ENCODE measurements at regions not wholly inside any gene's neighbourhood (a gene's known extent, or its start where the extent isn't known, plus 50 kb on each side); places are given as distances from the start of the nearest gene placed in this dataset.

DNA sequence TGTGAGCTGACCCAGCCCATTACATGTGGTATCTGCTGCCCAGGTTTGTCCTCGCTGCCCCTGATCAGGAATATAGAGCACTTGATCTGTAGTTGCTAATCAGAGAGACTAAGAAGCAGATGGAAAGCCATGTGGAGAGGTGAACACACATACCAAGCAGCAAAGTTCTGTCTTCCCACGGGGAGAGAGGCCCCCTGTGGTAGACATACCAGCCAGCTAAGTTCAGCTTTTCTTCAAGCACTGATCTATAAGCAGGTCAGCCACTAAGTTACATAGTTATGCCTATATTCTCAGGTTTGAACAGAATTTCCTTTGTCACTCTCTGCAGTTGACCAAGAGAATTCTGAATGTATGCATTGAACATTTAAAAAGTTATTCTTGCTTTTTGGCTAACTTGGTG is 76.4 kb downstream of the DDX3Y start:
- no peaks in the 10 kb centered on the region for H4K20me1 ChIP-seq (ENCODE audit: insufficient read depth)
- BruUV-seq (replicated peaks): no TSS peak
- no peaks in the 10 kb centered on the region for H3K9me3 ChIP-seq (ENCODE audit: control insufficient read depth in 1 of 2, insufficient read depth in 1 of 2, low read depth in 1 of 2, low read length in 2 of 2)
- ATAC-seq: no peak
- no peak for TF ChIP-seq ELF1 (IDR thresholded peaks at IDR 0.05; ENCODE audit: borderline replicate concordance, low read depth)
- no peak for TF ChIP-seq FOSL1 (IDR thresholded peaks at IDR 0.05; ENCODE audit: low read depth)
- TF ChIP-seq EZH2phosphoT487 (IDR thresholded peaks at IDR 0.05; ENCODE audit: borderline replicate concordance): no peak
- no peak for TF ChIP-seq YY1 (IDR thresholded peaks at IDR 0.05; ENCODE audit: extremely low read depth, insufficient replicate concordance, low read depth, low read length)
- TF ChIP-seq, protein P1, sequence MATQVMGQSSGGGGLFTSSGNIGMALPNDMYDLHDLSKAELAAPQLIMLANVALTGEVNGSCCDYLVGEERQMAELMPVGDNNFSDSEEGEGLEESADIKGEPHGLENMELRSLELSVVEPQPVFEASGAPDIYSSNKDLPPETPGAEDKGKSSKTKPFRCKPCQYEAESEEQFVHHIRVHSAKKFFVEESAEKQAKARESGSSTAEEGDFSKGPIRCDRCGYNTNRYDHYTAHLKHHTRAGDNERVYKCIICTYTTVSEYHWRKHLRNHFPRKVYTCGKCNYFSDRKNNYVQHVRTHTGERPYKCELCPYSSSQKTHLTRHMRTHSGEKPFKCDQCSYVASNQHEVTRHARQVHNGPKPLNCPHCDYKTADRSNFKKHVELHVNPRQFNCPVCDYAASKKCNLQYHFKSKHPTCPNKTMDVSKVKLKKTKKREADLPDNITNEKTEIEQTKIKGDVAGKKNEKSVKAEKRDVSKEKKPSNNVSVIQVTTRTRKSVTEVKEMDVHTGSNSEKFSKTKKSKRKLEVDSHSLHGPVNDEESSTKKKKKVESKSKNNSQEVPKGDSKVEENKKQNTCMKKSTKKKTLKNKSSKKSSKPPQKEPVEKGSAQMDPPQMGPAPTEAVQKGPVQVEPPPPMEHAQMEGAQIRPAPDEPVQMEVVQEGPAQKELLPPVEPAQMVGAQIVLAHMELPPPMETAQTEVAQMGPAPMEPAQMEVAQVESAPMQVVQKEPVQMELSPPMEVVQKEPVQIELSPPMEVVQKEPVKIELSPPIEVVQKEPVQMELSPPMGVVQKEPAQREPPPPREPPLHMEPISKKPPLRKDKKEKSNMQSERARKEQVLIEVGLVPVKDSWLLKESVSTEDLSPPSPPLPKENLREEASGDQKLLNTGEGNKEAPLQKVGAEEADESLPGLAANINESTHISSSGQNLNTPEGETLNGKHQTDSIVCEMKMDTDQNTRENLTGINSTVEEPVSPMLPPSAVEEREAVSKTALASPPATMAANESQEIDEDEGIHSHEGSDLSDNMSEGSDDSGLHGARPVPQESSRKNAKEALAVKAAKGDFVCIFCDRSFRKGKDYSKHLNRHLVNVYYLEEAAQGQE (IDR thresholded peaks at IDR 0.05; ENCODE audit: low read depth): no peak
- TF ChIP-seq, protein P2, sequence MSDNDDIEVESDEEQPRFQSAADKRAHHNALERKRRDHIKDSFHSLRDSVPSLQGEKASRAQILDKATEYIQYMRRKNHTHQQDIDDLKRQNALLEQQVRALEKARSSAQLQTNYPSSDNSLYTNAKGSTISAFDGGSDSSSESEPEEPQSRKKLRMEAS (IDR thresholded peaks at IDR 0.05): no peak
- no peak for TF ChIP-seq POLR2AphosphoS5 (IDR thresholded peaks at IDR 0.05; ENCODE audit: low read depth, low read length)
- TF ChIP-seq POLR2A (IDR thresholded peaks at IDR 0.05; ENCODE audit: borderline replicate concordance, extremely low read depth, insufficient read depth, insufficient read length): no peak
- no peak for TF ChIP-seq EZH2 (IDR thresholded peaks at IDR 0.05)
- no peak for TF ChIP-seq EGR1 (IDR thresholded peaks at IDR 0.05; ENCODE audit: low read depth)
- TF ChIP-seq, protein P3, sequence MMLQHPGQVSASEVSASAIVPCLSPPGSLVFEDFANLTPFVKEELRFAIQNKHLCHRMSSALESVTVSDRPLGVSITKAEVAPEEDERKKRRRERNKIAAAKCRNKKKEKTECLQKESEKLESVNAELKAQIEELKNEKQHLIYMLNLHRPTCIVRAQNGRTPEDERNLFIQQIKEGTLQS (IDR thresholded peaks at IDR 0.05): no peak
- no peak for TF ChIP-seq CEBPB (IDR thresholded peaks at IDR 0.05; ENCODE audit: low read depth)
- no peak for TF ChIP-seq TCF7L2 (IDR thresholded peaks at IDR 0.05; ENCODE audit: borderline replicate concordance, extremely low read depth, insufficient read depth, insufficient read length)
- TF ChIP-seq, protein P4, sequence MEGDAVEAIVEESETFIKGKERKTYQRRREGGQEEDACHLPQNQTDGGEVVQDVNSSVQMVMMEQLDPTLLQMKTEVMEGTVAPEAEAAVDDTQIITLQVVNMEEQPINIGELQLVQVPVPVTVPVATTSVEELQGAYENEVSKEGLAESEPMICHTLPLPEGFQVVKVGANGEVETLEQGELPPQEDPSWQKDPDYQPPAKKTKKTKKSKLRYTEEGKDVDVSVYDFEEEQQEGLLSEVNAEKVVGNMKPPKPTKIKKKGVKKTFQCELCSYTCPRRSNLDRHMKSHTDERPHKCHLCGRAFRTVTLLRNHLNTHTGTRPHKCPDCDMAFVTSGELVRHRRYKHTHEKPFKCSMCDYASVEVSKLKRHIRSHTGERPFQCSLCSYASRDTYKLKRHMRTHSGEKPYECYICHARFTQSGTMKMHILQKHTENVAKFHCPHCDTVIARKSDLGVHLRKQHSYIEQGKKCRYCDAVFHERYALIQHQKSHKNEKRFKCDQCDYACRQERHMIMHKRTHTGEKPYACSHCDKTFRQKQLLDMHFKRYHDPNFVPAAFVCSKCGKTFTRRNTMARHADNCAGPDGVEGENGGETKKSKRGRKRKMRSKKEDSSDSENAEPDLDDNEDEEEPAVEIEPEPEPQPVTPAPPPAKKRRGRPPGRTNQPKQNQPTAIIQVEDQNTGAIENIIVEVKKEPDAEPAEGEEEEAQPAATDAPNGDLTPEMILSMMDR (IDR thresholded peaks at IDR 0.05 in 2 of 3, conservative IDR thresholded peaks at IDR 0.05 in 1 of 3; ENCODE audit: borderline replicate concordance in 1 of 3, insufficient read depth in 1 of 3, low read depth in 2 of 3, low read length in 2 of 3): no peak
- TF ChIP-seq, protein P5, sequence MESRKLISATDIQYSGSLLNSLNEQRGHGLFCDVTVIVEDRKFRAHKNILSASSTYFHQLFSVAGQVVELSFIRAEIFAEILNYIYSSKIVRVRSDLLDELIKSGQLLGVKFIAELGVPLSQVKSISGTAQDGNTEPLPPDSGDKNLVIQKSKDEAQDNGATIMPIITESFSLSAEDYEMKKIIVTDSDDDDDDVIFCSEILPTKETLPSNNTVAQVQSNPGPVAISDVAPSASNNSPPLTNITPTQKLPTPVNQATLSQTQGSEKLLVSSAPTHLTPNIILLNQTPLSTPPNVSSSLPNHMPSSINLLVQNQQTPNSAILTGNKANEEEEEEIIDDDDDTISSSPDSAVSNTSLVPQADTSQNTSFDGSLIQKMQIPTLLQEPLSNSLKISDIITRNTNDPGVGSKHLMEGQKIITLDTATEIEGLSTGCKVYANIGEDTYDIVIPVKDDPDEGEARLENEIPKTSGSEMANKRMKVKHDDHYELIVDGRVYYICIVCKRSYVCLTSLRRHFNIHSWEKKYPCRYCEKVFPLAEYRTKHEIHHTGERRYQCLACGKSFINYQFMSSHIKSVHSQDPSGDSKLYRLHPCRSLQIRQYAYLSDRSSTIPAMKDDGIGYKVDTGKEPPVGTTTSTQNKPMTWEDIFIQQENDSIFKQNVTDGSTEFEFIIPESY (IDR thresholded peaks at IDR 0.05; ENCODE audit: extremely low read depth, insufficient replicate concordance, low read length): no peak
- TF ChIP-seq CBX3 (IDR thresholded peaks at IDR 0.05; ENCODE audit: low read depth): no peak
- TF ChIP-seq ZFX (IDR thresholded peaks at IDR 0.05): no peak
- TF ChIP-seq RAD21 (IDR thresholded peaks at IDR 0.05; ENCODE audit: low read depth): no peak
- TF ChIP-seq SRF (IDR thresholded peaks at IDR 0.05; ENCODE audit: low read depth): no peak
- no peaks in the 10 kb centered on the region for H3K27me3 ChIP-seq (ENCODE audit: insufficient read depth, low read length)
- ChIA-PET CTCF (no interaction called here), RAD21 (ENCODE audit: low non-redundant PET in 1 of 2, low total read pairs in 2 of 2, uncharacterized antibody in 2 of 2, unreplicated experiment in 2 of 2) (no interaction called here), POLR2A (no interaction called here)
- no peak overlapping the region for H3K4me3 ChIP-seq (replicated peaks in 1 of 2; ENCODE audit: low read depth in 1 of 2, low read length in 2 of 2)
- no peak overlapping the region for H3K4me2 ChIP-seq (ENCODE audit: low read length)
- intact Hi-C loops (cut with micrococcal nuclease): no loop called here
- H2AFZ ChIP-seq (ENCODE audit: low read depth, low read length, poor library complexity, severe bottlenecking): no peak overlapping the region
- no peaks in the 10 kb centered on the region for H3K9me2 ChIP-seq (ENCODE audit: insufficient read depth)
- no peak for DNase-seq (ENCODE audit: low read depth, low spot score)
- no peak overlapping the region for H3K9ac ChIP-seq (ENCODE audit: low read length)
- no peaks in the 10 kb centered on the region for H3K36me3 ChIP-seq (ENCODE audit: control insufficient read depth in 1 of 2, insufficient read depth in 2 of 2, low read length in 2 of 2)
- no peaks in the 10 kb centered on the region for H3K4me1 ChIP-seq (ENCODE audit: control insufficient read depth in 1 of 2, insufficient read depth in 2 of 2, low read length in 2 of 2)
- H3K27ac ChIP-seq (ENCODE audit: low read depth, low read length): no peak overlapping the region
- H3K79me2 ChIP-seq (ENCODE audit: insufficient read depth, low read length): no peaks in the 10 kb centered on the region

Data from HCT116 (cell line).